RWPE2 (cell line): ENCODE measurements at regions not wholly inside any gene's neighbourhood (a gene's known extent, or its start where the extent isn't known, plus 50 kb on each side); places are given as distances from the start of the nearest gene placed in this dataset.

ENCODE experiments used
- ATAC-seq: fragments of 200-7000 bp; cut with Tn5 transposase; 3 replicates; pipeline ENCODE4 v1.9.1; 2021; ENCODE audit warnings: low read depth
- DNase-seq: peaks from one replicate; pipeline ENCODE4 v3.0.0-alpha.2; 2020; ENCODE audit warnings: low spot score
- H3K27ac ChIP-seq: fragments of 450-650 bp; 2 replicates; pipeline ENCODE4 v1.5.1; 2017; ENCODE audit warnings: mild to moderate bottlenecking; ENCODE audit not compliant: poor library complexity, severe bottlenecking
- H3K27me3 ChIP-seq: fragments of 250-450 bp; sonication (Bioruptor Pico); 2 replicates; pipeline ENCODE4 v1.5.1; 2021; ENCODE audit warnings: mild to moderate bottlenecking, moderate library complexity; ENCODE audit not compliant: insufficient read depth, poor library complexity, severe bottlenecking
- H3K36me3 ChIP-seq: fragments of 250-450 bp; sonication (Bioruptor Pico); 2 replicates; pipeline ENCODE4 v1.5.1; 2020; ENCODE audit warnings: low read depth, mild to moderate bottlenecking, moderate library complexity
- H3K4me1 ChIP-seq: fragments of 250-450 bp; sonication (Bioruptor Pico); 2 replicates; pipeline ENCODE4 v1.5.1; 2021; ENCODE audit warnings: mild to moderate bottlenecking, moderate library complexity; ENCODE audit not compliant: insufficient read depth, poor library complexity, severe bottlenecking
- H3K4me3 ChIP-seq: fragments of 250-450 bp; sonication (Bioruptor Pico); 2 replicates; pipeline ENCODE4 v1.5.1; 2021; ENCODE audit warnings: mild to moderate bottlenecking, moderate library complexity; ENCODE audit not compliant: severe bottlenecking
- H3K9me3 ChIP-seq: fragments of 250-450 bp; sonication (Bioruptor Pico); 2 replicates; pipeline ENCODE4 v1.5.1; 2021; ENCODE audit warnings: mild to moderate bottlenecking, moderate library complexity; ENCODE audit not compliant: severe bottlenecking
- CTCF ChIP-seq: fragments of 450-650 bp; IDR thresholded peaks from one replicate; pipeline ENCODE4 v1.5.1; 2017; ENCODE audit warnings: mild to moderate bottlenecking, moderate library complexity; ENCODE audit not compliant: poor library complexity, severe bottlenecking

- H3K9me3 ChIP-seq = no peaks in the 10 kb centered on the region
- no peaks in the 10 kb centered on the region for H3K4me1 ChIP-seq
- no peak for DNase-seq
- ATAC-seq = no peak
- H3K36me3 ChIP-seq = no peaks in the 10 kb centered on the region
- no peak for TF ChIP-seq CTCF
- no peak overlapping the region for H3K27ac ChIP-seq
- no peak overlapping the region for H3K4me3 ChIP-seq
- no peaks in the 10 kb centered on the region for H3K27me3 ChIP-seq
Measured at GRCh38 chr13:65508745-65509144, 1721.4 kb downstream of the PCDH9 start.

GRCh38 chr13:65508338-65508737 is 1721.8 kb downstream of the PCDH9 start:
- TF ChIP-seq CTCF = no peak
- Histone ChIP-seq H3K27me3 (no peaks in the 10 kb centered on the region), H3K4me3 (no peak overlapping the region), H3K36me3 (no peaks in the 10 kb centered on the region), H3K27ac (no peak overlapping the region), H3K9me3 (no peaks in the 10 kb centered on the region), H3K4me1 (no peaks in the 10 kb centered on the region)
- DNase-seq (no peak), ATAC-seq (no peak)

GRCh38 chr13:65505941-65506340 is 1724.2 kb downstream of the PCDH9 start:
- no peak for DNase-seq
- Histone ChIP-seq H3K4me1 (no peaks in the 10 kb centered on the region), H3K27me3 (no peaks in the 10 kb centered on the region), H3K9me3 (no peaks in the 10 kb centered on the region), H3K4me3 (no peak overlapping the region), H3K27ac (no peak overlapping the region), H3K36me3 (no peaks in the 10 kb centered on the region)
- ATAC-seq = no peak
- TF ChIP-seq CTCF = no peak

- Histone ChIP-seq H3K36me3 (no peaks in the 10 kb centered on the region), H3K27me3 (no peaks in the 10 kb centered on the region), H3K4me1 (no peaks in the 10 kb centered on the region), H3K4me3 (no peak overlapping the region), H3K27ac (no peak overlapping the region), H3K9me3 (no peaks in the 10 kb centered on the region)
- DNase-seq (no peak), ATAC-seq (no peak)
- TF ChIP-seq CTCF = no peak
Measured at GRCh38 chr13:65504213-65504612, 1725.9 kb downstream of the PCDH9 start.

DNA sequence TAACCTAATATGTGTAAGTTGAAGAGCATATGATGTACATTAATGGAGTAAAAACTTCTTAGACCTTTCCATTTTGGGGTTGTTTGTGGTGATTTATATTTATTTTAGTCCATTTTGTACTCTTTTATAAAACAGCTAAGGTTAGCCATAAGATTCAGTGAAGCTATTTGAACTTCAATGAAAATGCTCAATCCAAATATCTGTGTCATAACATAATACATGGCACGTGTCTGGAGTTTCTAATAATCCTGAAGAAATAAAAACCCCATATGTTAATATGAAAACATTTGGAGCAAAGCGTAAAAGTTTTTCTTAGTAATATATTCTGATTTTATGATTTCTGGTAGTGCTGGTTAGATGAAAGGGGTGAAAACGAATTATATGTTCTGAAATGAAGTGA is 1729.7 kb downstream of the PCDH9 start:
- no peak for TF ChIP-seq CTCF
- ATAC-seq (no peak), DNase-seq (no peak)
- H3K4me1 ChIP-seq = no peaks in the 10 kb centered on the region
- H3K4me3 ChIP-seq = no peak overlapping the region
- H3K9me3 ChIP-seq = no peaks in the 10 kb centered on the region
- H3K27ac ChIP-seq = no peak overlapping the region
- no peaks in the 10 kb centered on the region for H3K36me3 ChIP-seq
- H3K27me3 ChIP-seq = no peaks in the 10 kb centered on the region
